ENCODE measurements at regions not wholly inside any gene's neighbourhood (a gene's known extent, or its start where the extent isn't known, plus 50 kb on each side); places are given as distances from the start of the nearest gene placed in this dataset.

DNA sequence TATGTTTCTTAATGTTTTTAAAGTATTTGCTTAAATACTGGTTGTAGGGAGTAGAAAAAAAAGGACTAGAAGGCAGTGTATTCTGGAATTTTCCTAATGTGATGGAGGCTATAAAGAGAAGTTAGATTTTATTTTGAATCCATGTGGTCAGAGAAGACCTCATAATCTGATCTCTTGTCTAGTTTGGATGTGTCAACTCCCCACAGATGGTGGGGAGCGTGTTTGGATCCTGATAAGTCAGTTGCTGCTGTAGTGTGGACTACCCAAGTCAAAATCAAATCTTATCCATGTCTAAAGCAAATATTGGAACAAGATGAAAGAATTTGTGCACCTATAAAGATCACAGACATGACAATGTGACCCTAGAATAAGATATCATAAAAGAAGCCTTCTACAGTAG is 918.0 kb downstream of the LTN1 start:
- H3K36me3 Mint-ChIP-seq: no peaks in the 10 kb centered on the region
- H3K4me3 Mint-ChIP-seq: no peak overlapping the region
- Histone ChIP-seq H3F3A (ENCODE audit: low read depth) (no peaks in the 10 kb centered on the region), H3K9ac (no peak overlapping the region), H3K9me3 (ENCODE audit: low read depth) (no peaks in the 10 kb centered on the region), H2AFZ (replicated peaks) (no peak overlapping the region), H3K4me2 (no peak overlapping the region), H3K79me2 (ENCODE audit: low read depth) (no peaks in the 10 kb centered on the region), H3K4me1 (peaks cover 2% of the 10 kb centered on the region), H4K20me1 (ENCODE audit: low read depth) (no peaks in the 10 kb centered on the region), H3K36me3 (no peaks in the 10 kb centered on the region), H3K27ac (no peak overlapping the region), H3K4me3 (no peak overlapping the region), H3K27me3 (no peaks in the 10 kb centered on the region)
- no peak overlapping the region for H3K27ac Mint-ChIP-seq
- H3K27me3 Mint-ChIP-seq (ENCODE audit: insufficient read depth, low read depth): peaks cover 2% of the 10 kb centered on the region
- H3K4me1 Mint-ChIP-seq: peaks cover 7% of the 10 kb centered on the region
- no peak for DNase-seq (ENCODE audit: low spot score)
- peaks cover 5% of the 10 kb centered on the region for H3K9me3 Mint-ChIP-seq
- TF ChIP-seq EZH2 (IDR thresholded peaks at IDR 0.05) (no peak), EZH2phosphoT487 (IDR thresholded peaks at IDR 0.05) (no peak)
- TF ChIP-seq, protein P1, sequence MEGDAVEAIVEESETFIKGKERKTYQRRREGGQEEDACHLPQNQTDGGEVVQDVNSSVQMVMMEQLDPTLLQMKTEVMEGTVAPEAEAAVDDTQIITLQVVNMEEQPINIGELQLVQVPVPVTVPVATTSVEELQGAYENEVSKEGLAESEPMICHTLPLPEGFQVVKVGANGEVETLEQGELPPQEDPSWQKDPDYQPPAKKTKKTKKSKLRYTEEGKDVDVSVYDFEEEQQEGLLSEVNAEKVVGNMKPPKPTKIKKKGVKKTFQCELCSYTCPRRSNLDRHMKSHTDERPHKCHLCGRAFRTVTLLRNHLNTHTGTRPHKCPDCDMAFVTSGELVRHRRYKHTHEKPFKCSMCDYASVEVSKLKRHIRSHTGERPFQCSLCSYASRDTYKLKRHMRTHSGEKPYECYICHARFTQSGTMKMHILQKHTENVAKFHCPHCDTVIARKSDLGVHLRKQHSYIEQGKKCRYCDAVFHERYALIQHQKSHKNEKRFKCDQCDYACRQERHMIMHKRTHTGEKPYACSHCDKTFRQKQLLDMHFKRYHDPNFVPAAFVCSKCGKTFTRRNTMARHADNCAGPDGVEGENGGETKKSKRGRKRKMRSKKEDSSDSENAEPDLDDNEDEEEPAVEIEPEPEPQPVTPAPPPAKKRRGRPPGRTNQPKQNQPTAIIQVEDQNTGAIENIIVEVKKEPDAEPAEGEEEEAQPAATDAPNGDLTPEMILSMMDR (IDR thresholded peaks at IDR 0.05): no peak

DNA sequence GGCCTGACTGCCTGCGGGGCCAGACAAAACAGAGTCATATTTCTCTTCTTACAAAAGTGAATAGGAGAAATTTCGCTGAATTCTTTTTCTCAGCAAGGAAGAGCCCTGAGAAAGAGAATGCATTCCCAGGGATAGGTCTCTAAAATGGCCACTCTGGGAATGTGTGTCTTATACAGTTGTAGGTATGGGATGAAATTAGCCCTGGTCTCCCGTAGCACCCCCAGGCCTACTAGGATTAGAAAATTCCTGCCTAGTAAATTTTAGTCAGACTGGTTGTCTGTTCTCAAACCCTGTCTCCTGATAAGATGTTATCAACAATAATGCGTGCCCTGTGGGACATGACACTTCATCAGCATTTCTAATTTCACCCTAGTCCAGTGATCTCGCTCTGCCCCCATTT is 920.1 kb downstream of the LTN1 start:
- Histone ChIP-seq H3K27ac (no peak overlapping the region), H3K4me1 (peaks cover 18% of the 10 kb centered on the region), H4K20me1 (ENCODE audit: low read depth) (no peaks in the 10 kb centered on the region), H2AFZ (replicated peaks) (no peak overlapping the region), H3K9me3 (ENCODE audit: low read depth) (no peaks in the 10 kb centered on the region), H3F3A (ENCODE audit: low read depth) (peaks cover 15% of the 10 kb centered on the region), H3K4me3 (no peak overlapping the region), H3K27me3 (no peaks in the 10 kb centered on the region), H3K79me2 (ENCODE audit: low read depth) (no peaks in the 10 kb centered on the region), H3K36me3 (no peaks in the 10 kb centered on the region), H3K9ac (no peak overlapping the region), H3K4me2 (no peak overlapping the region)
- no peak overlapping the region for H3K4me3 Mint-ChIP-seq
- peaks cover 7% of the 10 kb centered on the region for H3K4me1 Mint-ChIP-seq
- DNase-seq (ENCODE audit: low spot score): no peak
- no peak overlapping the region for H3K27ac Mint-ChIP-seq
- H3K36me3 Mint-ChIP-seq: no peaks in the 10 kb centered on the region
- H3K27me3 Mint-ChIP-seq (ENCODE audit: insufficient read depth, low read depth): peaks cover 2% of the 10 kb centered on the region
- H3K9me3 Mint-ChIP-seq: peaks cover 5% of the 10 kb centered on the region
- TF ChIP-seq EZH2 (IDR thresholded peaks at IDR 0.05): no peak
- TF ChIP-seq, protein P1 (IDR thresholded peaks at IDR 0.05): no peak
- no peak for TF ChIP-seq EZH2phosphoT487 (IDR thresholded peaks at IDR 0.05)

DNA sequence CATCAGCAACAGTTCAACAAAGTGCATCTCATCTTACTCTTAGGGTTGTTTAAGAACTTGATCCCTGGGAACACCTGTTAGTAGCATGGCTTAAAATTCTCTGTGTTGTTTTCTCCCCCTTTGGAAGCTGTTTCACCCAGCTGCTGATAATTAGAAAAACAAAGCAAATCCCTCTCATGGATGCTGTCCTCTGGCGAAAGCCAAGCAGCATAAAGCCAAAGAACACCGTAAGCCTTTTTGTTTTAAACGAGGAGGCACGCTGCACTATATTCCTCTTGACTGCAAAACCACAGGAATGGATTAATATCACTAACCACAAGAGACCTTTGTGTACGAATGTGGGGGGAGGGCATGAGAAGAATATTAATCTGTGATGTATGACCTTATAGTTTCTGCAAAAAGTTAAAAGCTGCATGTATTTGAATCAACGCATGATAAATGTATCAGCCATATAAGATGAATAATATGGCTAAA is 923.2 kb downstream of the LTN1 start:
- no peaks in the 10 kb centered on the region for H3K36me3 Mint-ChIP-seq
- no peaks in the 10 kb centered on the region for H4K20me1 ChIP-seq (ENCODE audit: low read depth)
- TF ChIP-seq, protein P1 (IDR thresholded peaks at IDR 0.05): no peak
- TF ChIP-seq EZH2 (IDR thresholded peaks at IDR 0.05): no peak
- TF ChIP-seq EZH2phosphoT487 (IDR thresholded peaks at IDR 0.05): peak; percentile 51
- no peak overlapping the region for H3K27ac ChIP-seq
- H3K4me2 ChIP-seq: peak overlapping the region; percentile 59
- H3K27me3 ChIP-seq: no peaks in the 10 kb centered on the region
- H3K27ac Mint-ChIP-seq: no peak overlapping the region
- no peaks in the 10 kb centered on the region for H3K36me3 ChIP-seq
- no peaks in the 10 kb centered on the region for H3K79me2 ChIP-seq (ENCODE audit: low read depth)
- H3K27me3 Mint-ChIP-seq (ENCODE audit: insufficient read depth, low read depth): peaks cover 2% of the 10 kb centered on the region
- no peak overlapping the region for H3K4me3 Mint-ChIP-seq
- H3K9ac ChIP-seq: no peak overlapping the region
- H3K9me3 ChIP-seq (ENCODE audit: low read depth): no peaks in the 10 kb centered on the region
- no peak overlapping the region for H3K4me3 ChIP-seq
- peaks cover 7% of the 10 kb centered on the region for H3K4me1 Mint-ChIP-seq
- DNase-seq (ENCODE audit: low spot score): peak; percentile 57
- H3K4me1 ChIP-seq: peaks cover 18% of the 10 kb centered on the region
- no peak overlapping the region for H2AFZ ChIP-seq (replicated peaks)
- peaks cover 5% of the 10 kb centered on the region for H3K9me3 Mint-ChIP-seq
- peaks cover 15% of the 10 kb centered on the region for H3F3A ChIP-seq (ENCODE audit: low read depth)
